NCI-H1048 (cell line): ENCODE measurements at regions not wholly inside any gene's neighbourhood (a gene's known extent, or its start where the extent isn't known, plus 50 kb on each side); places are given as distances from the start of the nearest gene placed in this dataset.
"Not testable (repeated sequence)": the region's sequence is repeated elsewhere in the genome, so short reads cannot be mapped to it uniquely, and the experiment has no call there.

ENCODE experiments used
- DNase-seq: peaks from one replicate; lab custom pipeline; 2025; lab: John Stamatoyannopoulos, UW

DNA sequence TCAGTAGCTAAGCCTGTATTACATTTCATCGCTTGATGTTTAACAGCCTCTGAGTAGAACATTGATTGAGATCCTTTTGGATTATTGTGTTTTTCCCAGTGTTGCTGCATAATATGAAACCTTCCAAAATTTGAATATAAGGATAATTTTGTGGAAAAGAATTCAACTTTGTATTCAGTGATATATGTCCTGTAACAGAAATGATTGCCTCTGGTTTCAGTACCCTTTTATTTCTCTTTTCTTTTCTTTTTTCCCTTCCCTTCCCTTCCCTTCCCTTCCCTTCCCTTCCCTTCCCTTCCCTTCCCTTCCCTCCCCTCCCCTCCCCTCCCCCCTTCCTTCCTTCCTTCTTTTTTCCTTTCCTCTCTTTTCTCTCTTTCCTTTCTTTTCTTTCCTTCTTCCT is 74.6 kb downstream of the UTRN start:
- no peak for DNase-seq

DNA sequence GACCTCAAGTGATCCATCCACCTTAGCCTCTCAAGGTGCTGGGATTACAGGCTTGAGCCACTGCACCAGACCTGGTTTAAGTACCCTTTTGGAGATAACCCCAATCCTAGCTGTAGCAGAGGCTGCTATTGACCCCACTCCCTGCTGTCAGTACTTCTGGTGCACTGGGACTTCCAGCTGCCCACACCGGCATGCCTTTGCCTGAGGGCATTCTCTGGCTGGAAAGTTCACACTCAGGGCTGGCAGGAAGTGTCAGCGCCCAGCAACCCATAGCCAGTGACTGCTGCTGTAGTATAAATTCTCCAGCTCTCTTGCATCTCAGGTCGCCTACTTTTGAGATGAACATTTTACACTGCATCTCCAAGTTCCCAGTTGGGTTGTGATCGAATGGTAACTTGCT is 75.3 kb downstream of the UTRN start:
- no peak for DNase-seq

DNA sequence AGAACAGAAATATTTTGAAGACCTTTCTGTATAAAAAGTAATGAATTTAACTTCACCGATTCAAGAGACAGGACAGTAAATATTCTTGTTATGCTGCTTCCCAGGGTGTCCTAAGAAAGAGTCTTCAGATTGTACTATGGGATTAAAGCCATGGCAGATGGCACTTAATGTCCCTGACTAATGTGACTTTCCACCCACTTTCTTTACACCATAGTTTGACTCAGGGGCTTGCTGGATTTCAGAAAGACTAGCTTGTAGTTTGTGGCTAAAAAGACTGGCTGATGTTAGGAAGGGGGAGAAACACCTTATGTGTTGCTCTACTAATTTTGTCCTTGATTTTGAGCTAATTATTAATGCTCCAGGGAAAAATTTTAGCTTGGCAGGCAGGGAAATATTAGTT is 75.9 kb downstream of the UTRN start:
- no peak for DNase-seq

DNA sequence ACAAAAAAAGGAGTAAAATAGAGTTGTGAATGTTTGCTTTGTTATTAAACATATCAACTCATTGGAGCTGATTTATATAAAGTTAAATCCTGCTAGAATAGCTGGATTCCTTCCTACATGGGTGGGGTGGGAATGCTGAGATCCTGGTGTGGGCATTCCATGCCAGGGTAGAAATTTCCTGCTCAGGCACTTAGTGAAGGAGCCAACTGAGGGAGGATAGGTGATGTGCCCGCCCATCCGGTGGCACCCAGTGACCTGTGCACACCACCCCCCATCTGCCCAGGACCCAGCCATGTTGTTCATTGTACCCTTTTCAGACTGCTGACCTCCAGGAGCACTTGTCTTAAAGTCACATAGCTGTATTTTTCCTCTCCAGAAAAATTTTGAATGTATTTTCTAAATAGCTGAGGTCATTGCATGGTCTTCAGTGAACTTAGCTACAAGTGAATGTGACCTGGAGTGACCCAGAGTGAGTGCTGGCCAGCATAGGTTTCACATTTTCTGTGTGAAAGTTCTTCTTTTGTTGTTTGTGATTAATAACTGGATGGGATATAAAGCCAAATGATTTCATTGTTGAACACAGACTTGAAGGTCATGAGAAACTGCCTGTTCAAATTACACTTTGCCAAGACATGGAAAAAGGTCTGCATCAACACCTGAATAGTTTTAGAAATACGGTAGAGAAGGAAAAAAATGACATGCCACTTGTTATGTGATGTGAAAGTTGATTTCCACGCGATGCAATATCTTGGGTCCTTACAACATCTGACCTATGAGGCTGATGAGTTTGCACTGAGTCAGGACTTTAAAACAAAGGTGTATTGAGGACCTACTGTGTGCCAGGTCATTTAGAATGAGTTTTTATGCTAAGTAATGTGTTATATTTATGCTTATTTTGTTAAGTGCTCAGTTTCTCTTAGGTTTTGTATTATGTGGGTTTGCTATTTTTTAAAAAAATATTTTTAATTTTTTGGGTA is 77.2 kb downstream of the UTRN start:
- no peak for DNase-seq

DNA sequence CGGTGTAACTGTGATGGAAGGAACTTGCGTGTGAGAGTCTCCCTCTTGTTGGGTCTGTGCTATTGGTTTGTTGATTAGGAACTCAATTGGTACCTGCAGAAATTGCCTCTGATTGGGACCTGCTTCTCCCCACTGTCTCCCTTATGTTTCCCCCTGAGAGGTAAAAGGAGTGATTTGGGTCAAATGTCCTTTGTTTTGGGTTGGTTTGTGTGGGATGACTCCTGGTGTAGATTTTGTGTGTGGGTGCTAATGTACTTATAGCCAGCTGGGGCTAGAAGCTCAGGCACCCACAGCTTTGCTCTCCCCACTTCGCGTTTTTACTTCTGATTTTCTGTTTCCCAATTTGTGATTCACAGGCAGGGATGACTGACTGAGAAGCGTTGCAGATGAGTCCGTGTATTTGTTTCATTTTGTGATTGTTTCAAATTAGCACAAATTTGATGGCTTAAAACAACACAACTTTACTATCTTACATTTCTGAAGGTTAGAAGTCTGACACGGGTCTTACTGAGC is 79.1 kb downstream of the UTRN start:
- no peak for DNase-seq

DNA sequence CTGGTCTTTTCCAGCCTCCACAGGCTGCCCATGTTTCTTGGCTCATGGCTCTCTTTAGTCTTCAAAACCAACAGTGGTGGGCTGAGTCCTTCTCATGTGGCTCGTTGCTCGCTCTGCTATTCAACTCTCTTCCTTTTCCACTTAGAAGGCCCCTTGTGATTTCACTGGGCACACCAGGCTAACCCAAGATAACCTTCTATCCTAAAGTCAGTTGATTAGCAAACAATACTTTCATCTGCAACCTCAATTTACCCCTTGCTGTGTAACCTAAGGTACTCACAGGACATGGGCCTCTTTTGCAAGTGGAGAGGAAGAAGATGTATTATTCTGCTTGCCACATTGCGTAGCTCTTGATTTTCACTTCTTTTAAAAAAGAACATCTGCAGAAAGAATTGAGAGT is 79.6 kb downstream of the UTRN start:
- no peak for DNase-seq

DNA sequence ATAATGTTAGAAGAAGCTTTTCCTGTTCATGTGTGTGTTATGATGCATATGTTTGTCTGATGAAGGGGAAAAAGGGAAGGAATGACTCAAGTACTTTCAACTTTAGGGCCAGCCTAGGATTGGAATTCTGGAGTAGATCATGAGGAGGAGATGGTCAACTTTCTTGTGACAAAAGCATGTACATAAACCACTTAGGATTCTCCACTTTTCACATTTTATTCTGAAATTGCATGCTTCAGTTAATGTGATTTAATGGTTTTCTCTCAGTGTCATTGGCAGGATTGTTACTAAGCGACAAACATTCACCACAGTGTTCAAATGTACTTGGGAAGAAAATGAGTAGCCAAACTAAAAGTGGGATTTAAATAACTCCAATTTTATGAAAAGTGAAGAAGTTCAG is 80.1 kb downstream of the UTRN start:
- DNase-seq: no peak

DNA sequence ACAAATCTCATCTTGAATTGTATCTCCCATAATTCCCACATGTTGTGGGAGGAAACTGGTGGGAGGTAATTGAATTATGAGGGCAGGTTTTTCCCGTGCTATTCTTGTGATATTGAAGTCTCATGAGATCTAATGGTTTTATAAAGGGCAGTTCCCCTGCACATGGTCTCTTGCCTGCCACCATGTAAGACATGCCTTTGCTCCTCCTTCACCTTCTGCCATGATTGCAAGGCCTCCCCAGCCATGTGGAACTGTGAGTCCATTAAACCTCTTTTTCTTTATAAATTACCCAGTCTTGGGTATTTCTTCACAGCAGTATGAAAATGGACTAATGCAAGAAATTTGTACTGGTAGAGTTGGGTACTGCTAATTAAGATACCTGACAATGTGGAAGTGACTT is 84.6 kb downstream of the UTRN start:
- DNase-seq: not testable (repeated sequence)

DNA sequence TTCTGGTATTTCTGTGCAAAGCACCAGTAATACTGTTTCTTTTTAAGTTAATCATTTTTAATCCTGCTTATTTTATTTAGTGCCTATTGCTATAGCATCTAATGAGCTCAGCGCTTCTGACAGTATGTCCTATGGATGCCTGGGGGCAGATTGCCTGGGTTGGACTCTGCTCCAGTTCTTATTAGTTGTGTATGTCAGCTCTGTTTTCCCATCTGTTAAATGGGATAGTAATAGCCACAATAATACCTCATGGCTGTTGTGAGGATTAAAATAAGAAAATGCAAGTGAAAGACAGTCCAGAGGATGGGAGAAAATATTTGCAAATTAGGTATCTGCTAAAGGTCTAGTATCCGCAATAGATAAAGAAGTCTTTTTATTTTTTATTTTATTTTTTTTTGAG is 87.0 kb downstream of the UTRN start:
- DNase-seq: no peak

DNA sequence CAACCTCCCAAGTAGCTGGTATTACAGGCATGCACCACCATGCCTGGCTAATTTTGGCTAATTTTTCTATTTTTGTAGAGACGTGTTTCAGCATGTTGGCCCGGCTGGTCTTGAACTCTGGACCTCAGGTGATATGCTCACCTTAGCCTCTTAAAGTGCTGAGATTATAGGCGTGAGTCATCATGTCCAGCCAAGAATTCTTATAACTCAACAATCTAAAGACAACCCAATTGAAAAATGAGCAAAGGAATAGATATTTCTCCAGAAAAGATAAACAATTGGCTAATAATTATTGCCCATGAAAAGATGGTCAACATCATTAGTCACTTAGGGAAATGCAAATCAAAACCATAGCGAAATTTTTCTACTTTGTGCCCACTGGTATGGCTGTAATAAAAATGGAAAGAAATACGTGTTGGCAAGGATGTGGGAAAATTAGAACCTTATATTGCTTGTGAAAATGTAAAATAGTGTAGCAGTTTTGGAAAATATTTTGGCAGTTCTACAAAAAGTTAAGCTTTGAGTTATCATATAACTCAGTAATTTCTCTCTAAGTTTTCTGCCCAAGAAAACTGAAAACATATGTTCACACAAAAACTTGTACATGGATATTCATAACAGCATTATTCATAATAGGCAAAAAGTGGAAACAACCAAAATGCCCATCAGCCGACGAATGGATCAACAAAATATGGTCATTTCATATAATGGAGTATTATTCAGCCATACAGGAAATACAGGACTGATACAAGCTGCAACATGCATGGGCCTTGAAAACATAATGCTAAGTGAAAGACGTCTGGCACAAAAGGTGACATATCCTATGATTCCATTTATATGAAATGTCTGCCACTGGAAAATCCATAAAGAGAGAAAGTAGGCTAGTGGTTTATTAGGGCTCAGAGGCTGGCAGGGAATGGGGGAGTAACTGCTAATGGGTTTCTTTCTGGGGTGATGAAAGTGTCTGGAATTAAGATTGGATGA is 87.8 kb downstream of the UTRN start:
- no peak for DNase-seq

DNA sequence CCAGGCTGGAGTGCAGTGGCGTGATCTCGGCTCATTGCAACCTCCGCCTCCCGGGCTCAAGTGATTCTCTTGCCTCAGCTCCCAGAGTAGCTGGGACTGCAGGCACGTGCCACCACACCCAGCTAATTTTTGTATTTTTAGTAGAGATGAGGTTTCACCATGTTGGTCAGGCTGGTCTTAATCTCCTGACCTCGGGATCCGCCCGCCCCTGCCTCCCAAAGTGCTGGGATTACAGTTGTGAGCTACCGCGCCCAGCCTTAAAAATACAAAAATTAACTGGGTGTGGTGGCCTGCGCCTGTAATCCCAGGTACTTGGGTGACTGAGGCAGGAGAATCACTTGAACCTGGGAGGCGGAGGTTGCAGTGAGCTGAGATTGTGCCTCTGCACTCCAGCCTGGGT is 89.4 kb downstream of the UTRN start:
- DNase-seq: not testable (repeated sequence)

DNA sequence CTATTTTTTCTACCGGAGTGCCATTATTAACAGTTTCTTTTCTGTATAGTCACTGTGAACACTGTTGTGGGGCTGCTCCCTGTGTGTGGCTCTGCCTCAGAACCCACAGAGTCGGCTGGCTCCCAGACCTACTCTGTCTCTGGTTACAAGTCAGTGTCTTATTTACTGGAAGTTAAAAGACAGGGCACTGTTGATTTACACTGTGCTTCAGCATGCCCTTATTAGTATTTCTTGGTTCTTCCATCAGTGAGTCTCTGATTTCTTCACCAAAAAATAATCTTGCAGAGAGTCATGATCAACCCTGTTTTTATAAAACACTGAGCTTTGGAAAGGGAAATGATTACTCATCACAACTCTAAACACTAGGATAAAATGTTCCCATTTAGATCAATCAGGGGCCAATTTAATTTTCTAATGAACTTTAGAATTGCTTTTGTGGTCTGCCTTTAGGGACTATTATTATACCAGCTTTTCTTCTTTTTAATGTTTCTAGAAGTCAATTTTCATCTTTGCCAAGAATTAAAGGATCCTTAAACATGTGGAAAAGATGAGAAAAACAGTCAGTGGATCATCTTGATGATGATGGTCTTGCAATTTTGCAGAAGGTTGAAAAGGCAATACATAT is 92.6 kb downstream of the UTRN start:
- DNase-seq: no peak

DNA sequence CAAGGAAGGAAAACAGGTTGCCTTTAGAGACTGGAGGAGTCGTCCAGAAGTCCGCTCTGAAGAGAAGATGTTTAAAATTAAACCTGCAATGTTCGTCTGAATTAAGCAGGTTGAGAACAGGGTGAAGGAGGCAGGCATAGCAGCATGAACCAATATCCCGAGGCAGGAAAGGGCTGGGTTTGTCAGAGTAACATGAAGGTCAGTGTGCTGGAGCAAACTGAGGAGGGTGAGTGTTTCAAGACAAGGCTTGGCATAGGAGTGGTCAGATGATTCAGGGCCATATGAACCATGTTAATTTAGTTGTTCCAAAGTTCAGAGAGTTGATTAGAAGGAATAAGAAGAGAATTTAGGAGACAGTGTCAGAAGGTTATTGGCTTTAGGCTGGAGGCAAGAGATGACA is 93.3 kb downstream of the UTRN start:
- DNase-seq: no peak

DNA sequence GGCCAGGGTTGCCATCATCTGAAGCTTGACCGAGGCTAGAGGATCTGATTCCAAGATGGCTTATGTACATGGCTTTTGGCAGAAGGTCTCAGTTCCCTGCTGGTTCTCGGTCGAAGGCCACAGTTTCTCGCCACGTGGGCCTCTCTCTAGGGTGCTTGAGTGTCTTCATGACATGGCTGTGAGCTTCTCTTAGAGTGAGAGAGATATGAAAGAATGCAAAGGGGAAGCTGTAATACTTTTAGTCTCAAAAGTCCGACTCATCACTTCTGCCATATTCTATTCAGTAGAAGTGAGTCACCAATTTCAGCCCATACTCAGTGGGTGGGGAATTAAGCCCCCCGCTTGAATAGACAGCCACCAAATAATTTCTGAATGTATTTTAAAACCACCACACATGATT is 94.2 kb downstream of the UTRN start:
- no peak for DNase-seq

DNA sequence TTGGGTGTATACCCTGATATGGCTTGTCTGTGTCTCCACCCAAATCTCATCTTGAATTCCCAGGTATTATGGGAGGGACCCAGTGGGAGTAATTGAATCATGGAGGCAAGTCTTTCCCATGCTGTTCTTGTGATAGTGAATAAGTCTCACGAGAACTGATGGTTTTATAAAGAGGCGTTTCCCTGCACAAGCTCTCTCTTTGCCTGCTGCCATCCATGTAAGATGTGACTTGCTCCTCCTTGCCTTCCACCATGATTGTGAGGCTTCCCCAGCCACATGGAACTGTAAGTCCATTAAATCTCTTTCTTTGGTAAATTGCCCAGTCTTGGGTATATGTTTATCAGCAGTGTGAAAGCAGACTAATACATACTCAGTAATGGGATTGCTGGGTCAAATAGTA is 96.4 kb downstream of the UTRN start:
- not testable (repeated sequence) for DNase-seq

DNA sequence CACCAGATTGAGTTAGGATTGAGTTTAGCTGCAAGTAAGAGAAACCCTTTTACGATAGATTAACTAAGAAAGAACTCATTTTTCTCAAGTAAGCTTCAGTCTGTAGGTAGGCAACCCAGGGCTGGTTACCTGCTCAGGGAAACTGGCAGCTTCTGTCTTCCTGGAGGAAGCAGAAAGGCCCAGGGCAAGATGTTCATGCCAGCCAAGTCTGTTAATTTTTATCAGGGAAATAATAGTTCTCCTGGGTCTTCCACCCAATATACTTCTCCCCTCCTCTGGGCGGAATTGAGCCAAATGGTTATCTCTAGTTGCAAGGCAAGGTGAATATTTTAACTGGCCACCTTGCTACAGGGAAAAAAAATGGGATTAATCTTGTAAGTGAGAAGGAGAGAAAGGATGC is 98.2 kb downstream of the UTRN start:
- no peak for DNase-seq

DNA sequence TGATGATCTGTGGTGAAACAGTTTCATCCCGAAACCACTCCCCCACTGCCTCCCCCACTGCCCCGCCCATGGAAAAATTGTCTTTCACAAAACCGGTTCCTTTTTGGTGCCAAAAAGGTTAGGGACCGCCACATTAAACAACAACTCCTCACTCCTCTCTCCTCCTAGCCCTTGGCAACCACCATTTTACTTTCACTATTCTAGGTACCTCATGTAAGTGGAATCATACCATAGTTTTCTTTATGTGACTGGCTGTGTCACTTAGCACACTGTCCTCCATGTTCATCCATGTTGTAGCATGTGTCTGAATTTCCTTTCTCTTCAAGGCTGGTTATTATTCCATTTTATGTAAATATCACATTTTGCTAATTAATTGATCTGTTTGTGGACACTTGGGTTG is 99.3 kb downstream of the UTRN start:
- DNase-seq: no peak

DNA sequence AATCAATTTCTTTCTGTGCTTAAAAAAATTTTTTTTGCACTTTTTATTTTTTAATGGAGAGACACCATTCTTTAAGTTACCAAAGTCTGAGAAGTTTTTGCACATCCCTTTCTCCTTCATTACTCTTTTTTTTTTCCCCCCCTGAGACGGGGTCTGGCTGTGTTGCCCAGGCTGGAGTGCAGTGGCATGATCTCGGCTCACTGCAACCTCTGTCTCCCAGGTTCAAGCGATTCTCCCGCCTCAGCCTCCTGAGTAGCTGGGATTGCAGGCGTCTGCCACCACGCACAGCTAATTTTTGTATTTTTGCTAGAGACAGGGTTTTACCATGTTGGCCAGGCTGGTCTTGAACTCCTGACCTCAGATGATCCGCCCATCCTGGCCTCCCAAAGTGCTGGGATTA is 104.3 kb downstream of the UTRN start:
- DNase-seq: not testable (repeated sequence)

DNA sequence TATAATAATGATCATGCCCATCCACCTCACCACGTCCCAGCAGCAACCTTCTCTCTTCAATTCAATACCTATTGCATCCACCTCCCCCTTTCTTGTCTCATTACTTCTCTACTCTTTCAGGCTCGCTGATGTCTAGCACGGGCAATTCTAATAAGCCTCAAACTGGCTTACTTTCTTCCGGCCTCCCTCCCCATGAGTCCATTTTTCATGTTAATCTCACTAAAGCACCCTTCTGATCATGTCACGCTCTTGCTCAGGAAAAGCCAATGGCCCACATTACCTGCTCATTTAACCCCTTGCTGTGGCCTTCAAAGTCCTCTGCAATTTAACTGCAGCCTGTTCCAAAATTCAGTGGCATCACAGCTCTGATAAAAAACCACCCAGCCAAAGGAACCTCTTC is 105.1 kb downstream of the UTRN start:
- no peak for DNase-seq

DNA sequence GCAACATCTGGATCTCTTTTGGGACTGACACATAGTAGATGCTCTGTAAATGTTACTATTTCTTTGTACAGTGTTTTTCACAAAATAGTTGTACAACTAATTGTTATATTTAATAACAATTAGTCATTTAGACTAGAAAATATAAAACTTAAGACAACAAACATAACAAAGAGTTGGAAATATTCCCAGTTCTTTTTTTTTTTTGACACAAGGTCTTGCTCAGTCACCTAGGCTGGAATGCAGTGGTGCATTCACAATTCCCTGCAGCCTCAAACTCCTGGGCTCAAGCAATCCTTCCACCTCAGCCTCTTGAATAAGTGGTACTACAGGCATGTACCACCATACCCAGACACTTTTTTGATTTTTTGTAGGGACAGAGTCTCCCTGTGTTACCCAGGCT is 105.8 kb downstream of the UTRN start:
- DNase-seq: no peak

DNA sequence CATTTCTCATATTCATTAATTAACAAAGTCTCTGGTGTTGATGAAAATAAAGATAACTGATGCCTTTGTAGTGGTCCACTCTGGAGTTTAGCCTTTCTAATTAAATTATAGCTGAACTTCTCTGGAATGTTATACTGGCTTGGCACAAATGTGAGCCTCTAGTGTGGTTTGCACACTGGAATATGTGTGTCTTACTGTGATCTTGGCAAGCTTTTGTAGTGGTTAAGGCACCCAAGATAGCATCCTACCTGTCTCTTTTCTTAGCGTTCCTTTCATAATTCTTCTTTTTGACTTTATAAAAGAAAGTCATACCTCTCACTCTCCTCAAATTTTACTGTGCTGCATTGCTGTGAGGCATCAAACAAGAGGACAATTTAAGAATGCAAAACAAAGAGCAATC is 107.4 kb downstream of the UTRN start:
- no peak for DNase-seq

DNA sequence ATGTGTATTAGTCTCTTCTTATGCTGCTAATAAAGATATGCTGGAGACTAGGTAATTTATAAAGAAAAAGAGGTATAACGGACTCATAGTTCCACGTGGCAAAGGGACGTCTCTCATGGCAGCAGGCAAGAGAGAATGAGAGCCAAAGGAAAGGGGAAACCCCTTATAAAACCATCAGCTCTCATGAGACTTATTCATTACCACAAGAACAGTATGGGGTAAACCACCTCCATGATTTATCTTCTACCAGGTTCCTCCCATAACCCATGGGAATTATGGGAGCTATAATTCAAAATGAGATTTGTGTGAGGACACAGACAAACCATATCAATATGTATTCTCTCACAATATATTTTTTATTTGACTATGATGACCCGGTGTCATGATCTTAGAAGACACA is 109.1 kb downstream of the UTRN start:
- no peak for DNase-seq
